Kidney (tissue), 13 donors: ENCODE measurements at regions not wholly inside any gene's neighbourhood (a gene's known extent, or its start where the extent isn't known, plus 50 kb on each side); places are given as distances from the start of the nearest gene placed in this dataset.

Experiments used
- DNase-seq, 5 donors: peaks; one replicate each; pipeline ENCODE4 v3.0.0-alpha.2; 2013 to 2020
- FAIRE-seq: peaks from 2 replicates; lab custom pipeline; 2012; peaks lifted over from hg19 to GRCh38; lab: Jason Lieb, UNC
- H3K27ac ChIP-seq, 2 donors: one replicate each; pipeline ENCODE4 v1.7.0; 2013; ENCODE audit warnings: low read depth in 2 of 2, low read length in 2 of 2, inconsistent platforms in 1 of 2
- H3K27me3 ChIP-seq: one replicate; pipeline ENCODE4 v1.7.1; 2013; ENCODE audit warnings: low read length, inconsistent platforms; ENCODE audit not compliant: control insufficient read depth, insufficient read depth
- H3K36me3 ChIP-seq, 3 donors: one replicate each; pipeline versions ENCODE4 v1.7.0 to v1.7.1; 2013; ENCODE audit warnings: low read length in 3 of 3, control low read depth in 1 of 3, inconsistent platforms in 1 of 3; ENCODE audit not compliant: insufficient read depth in 3 of 3, control insufficient read depth in 2 of 3
- H3K4me1 ChIP-seq, 3 donors: one replicate each; pipeline versions ENCODE4 v1.7.0 to v1.7.1; 2013; ENCODE audit warnings: low read length in 3 of 3, inconsistent platforms in 1 of 3, low read depth in 1 of 3; ENCODE audit not compliant: control insufficient read depth in 2 of 3, insufficient read depth in 2 of 3
- H3K4me3 ChIP-seq, 3 donors: one replicate each; pipeline versions ENCODE4 v1.7.0 to v1.8.1; 2013; ENCODE audit warnings: low read length in 3 of 3, control low read depth in 1 of 3, inconsistent platforms in 1 of 3
- H3K9ac ChIP-seq, 3 donors: one replicate each; pipeline versions ENCODE4 v1.7.0 to v1.7.1; 2013; ENCODE audit warnings: low read length in 3 of 3, control low read depth in 1 of 3, inconsistent platforms in 1 of 3
- H3K9me3 ChIP-seq, 3 donors: one replicate each; pipeline versions ENCODE4 v1.7.0 to v1.7.1; 2013; ENCODE audit warnings: low read length in 3 of 3, control low read depth in 1 of 3, inconsistent platforms in 1 of 3; ENCODE audit not compliant: control insufficient read depth in 2 of 3, insufficient read depth in 1 of 3
- CTCF ChIP-seq: IDR thresholded peaks from 3 replicates; pipeline ENCODE4 v1.5.1; 2012; ENCODE audit warnings: mild to moderate bottlenecking, moderate library complexity, borderline replicate concordance; ENCODE audit not compliant: insufficient read depth; ENCODE audit errors: extremely low read depth
- intact Hi-C: fragments of 100-400 bp; cut with DNase I; formaldehyde crosslinking; loops from one replicate; pipeline ENCODE4 v1.11.1; 2022
- donor health status: control.
- donor health status: control.
- donor health status: control.
- donor health status: control.
- donor health status: control.
- donor health status: DM: yes; HTN: yes; CAD: no.
- donor health status: Normal renal cell carcinoma (clear cell type).

GRCh38 chr6:77383026-77383425 lies 80.3 kb downstream of the HTR1B start:
- FAIRE-seq (no peak), DNase-seq (no peak)
- Histone ChIP-seq H3K27me3 (no peaks in the 10 kb centered on the region), H3K4me1 (no peaks in the 10 kb centered on the region), H3K4me3 (no peak overlapping the region), H3K36me3 (no peaks in the 10 kb centered on the region), H3K9ac (no peak overlapping the region), H3K9me3 (no peaks in the 10 kb centered on the region), H3K27ac (no peak overlapping the region)
- TF ChIP-seq CTCF = no peak
- intact Hi-C loops = no loop called here

- no peaks in the 10 kb centered on the region for H3K36me3 ChIP-seq
- no peak overlapping the region for H3K9ac ChIP-seq
- H3K4me3 ChIP-seq = no peak overlapping the region
- TF ChIP-seq CTCF = no peak
- intact Hi-C loops = no loop called here
- FAIRE-seq (no peak), DNase-seq (no peak)
- H3K27ac ChIP-seq = no peak overlapping the region
- no peaks in the 10 kb centered on the region for H3K27me3 ChIP-seq
- H3K4me1 ChIP-seq = no peaks in the 10 kb centered on the region
- H3K9me3 ChIP-seq = no peaks in the 10 kb centered on the region
Measured at GRCh38 chr6:77373955-77374354, 89.3 kb downstream of the HTR1B start.

GRCh38 chr6:77371748-77372147 lies 91.5 kb downstream of the HTR1B start:
- Histone ChIP-seq H3K4me1 (no peaks in the 10 kb centered on the region), H3K9ac (no peak overlapping the region), H3K27ac (no peak overlapping the region), H3K4me3 (no peak overlapping the region), H3K9me3 (no peaks in the 10 kb centered on the region), H3K27me3 (no peaks in the 10 kb centered on the region), H3K36me3 (no peaks in the 10 kb centered on the region)
- intact Hi-C loops = no loop called here
- DNase-seq = no peak
- TF ChIP-seq CTCF = no peak
- FAIRE-seq = no peak

GRCh38 chr6:77368660-77369313 lies 94.5 kb downstream of the HTR1B start:
- Histone ChIP-seq H3K27me3 (no peaks in the 10 kb centered on the region), H3K36me3 (no peaks in the 10 kb centered on the region), H3K4me3 (peak overlapping the region in 2 of 3 donors; percentile 56 to 77), H3K27ac (no peak overlapping the region), H3K9ac (no peak overlapping the region), H3K4me1 (no peaks in the 10 kb centered on the region), H3K9me3 (no peaks in the 10 kb centered on the region)
- intact Hi-C loops = no loop called here
- TF ChIP-seq CTCF = no peak
- FAIRE-seq (no peak), DNase-seq (peak in 3 of 5 donors; percentile 14 to 62 (median 18))
